GM12878 (cell line): ENCODE measurements at regions not wholly inside any gene's neighbourhood (a gene's known extent, or its start where the extent isn't known, plus 50 kb on each side); places are given as distances from the start of the nearest gene placed in this dataset.

Source experiments
- ATAC-seq: fragments of 200-7000 bp; cut with Tn5 transposase; 3 replicates; pipeline ENCODE4 v1.9.1; 2020; ENCODE audit warnings: mild to moderate bottlenecking, moderate library complexity
- BruUV-seq: library from RNA; stranded (reverse); fragments of 400-500 nt; replicated peaks from 2 replicates; lab custom pipeline; 2021; lab: Mats Ljungman, UMichigan
- CTCF ChIA-PET: fragments of 300-600 bp; sonication (Branson Sonifier 250); formaldehyde crosslinking; extraction: SDS; loops from one replicate; lab custom pipeline; 2021; ENCODE audit warnings: inconsistent platforms; lab: Yijun Ruan, JAX
- POLR2A ChIA-PET: fragments of 350-600 bp; formaldehyde crosslinking; extraction: SDS; loops from one replicate; lab custom pipeline; 2021; ENCODE audit warnings: inconsistent platforms; lab: Charles Lee
- RAD21 ChIA-PET: fragments of 300-600 bp; sonication (Branson Sonifier 250); formaldehyde crosslinking; loops from one replicate; lab custom pipeline; 2023; ENCODE audit warnings: antibody characterized with exemption; ENCODE audit not compliant: unreplicated experiment; lab: Charles Lee
- SMC1A ChIA-PET: fragments of 300-600 bp; sonication (Branson Sonifier 250); formaldehyde crosslinking; loops from one replicate; lab custom pipeline; 2023; ENCODE audit not compliant: unreplicated experiment, uncharacterized antibody; lab: Charles Lee
- DNase-seq: peaks from one replicate; pipeline ENCODE4 v3.0.0-alpha.2; 2011; ENCODE audit warnings: low read depth, low spot score
- FAIRE-seq: peaks from 3 replicates; lab custom pipeline; 2011; peaks lifted over from hg19 to GRCh38; lab: Jason Lieb, UNC
- H2AFZ ChIP-seq: 2 replicates; pipeline ENCODE4 v1.6.0; 2011; ENCODE audit warnings: low read depth, low read length, control low read depth; ENCODE audit not compliant: control insufficient read depth
- H3K27ac ChIP-seq: 2 replicates; pipeline ENCODE4 v1.5.1; 2011; ENCODE audit warnings: control low read depth; ENCODE audit not compliant: control insufficient read depth, insufficient read depth
- H3K27me3 ChIP-seq, 2 experiments: replicated peaks in 1 of 2; 2 replicates each; pipeline versions ENCODE4 v1.6.0 to v1.6.1; 2011; ENCODE audit warnings: low read length in 1 of 2; ENCODE audit not compliant: control insufficient read depth in 2 of 2, insufficient read depth in 2 of 2
- H3K36me3 ChIP-seq, 2 experiments: 2 replicates each; pipeline ENCODE4 v1.5.1; 2011; ENCODE audit warnings: low read length in 1 of 2; ENCODE audit not compliant: control insufficient read depth in 2 of 2, insufficient read depth in 2 of 2
- H3K4me1 ChIP-seq: 2 replicates; pipeline ENCODE4 v1.6.1; 2011; ENCODE audit warnings: mild to moderate bottlenecking, low read length, moderate library complexity, mixed read lengths; ENCODE audit not compliant: control insufficient read depth, insufficient read depth
- H3K4me2 ChIP-seq: 2 replicates; pipeline ENCODE4 v1.6.0; 2011; ENCODE audit warnings: control low read depth; ENCODE audit not compliant: control insufficient read depth, insufficient read depth
- H3K4me3 ChIP-seq: fragments of 200-600 bp; sonication (generic); 2 replicates; pipeline ENCODE4 v1.5.1; 2016
- H3K79me2 ChIP-seq: 2 replicates; pipeline ENCODE4 v1.6.0; 2011; ENCODE audit warnings: low read length; ENCODE audit not compliant: control insufficient read depth, insufficient read depth
- H3K9ac ChIP-seq: 2 replicates; pipeline ENCODE4 v1.8.0; 2011; ENCODE audit warnings: low read length, control low read depth, mixed read lengths; ENCODE audit not compliant: control insufficient read depth, insufficient read depth
- H3K9me3 ChIP-seq: replicated peaks from 3 replicates; pipeline ENCODE4 v1.5.1; 2011; ENCODE audit warnings: mild to moderate bottlenecking, low read length; ENCODE audit not compliant: control insufficient read depth, insufficient read depth
- H4K20me1 ChIP-seq: 2 replicates; pipeline ENCODE4 v1.6.0; 2011; ENCODE audit not compliant: control insufficient read depth, insufficient read depth
- ATF3 ChIP-seq: IDR thresholded peaks from 2 replicates; pipeline ENCODE4 v1.6.1; 2011; ENCODE audit warnings: low read depth, mild to moderate bottlenecking, low read length, moderate library complexity, borderline replicate concordance; ENCODE audit errors: extremely low read depth
- BCLAF1 ChIP-seq: fragments of 450-650 bp; IDR thresholded peaks from 2 replicates; pipeline ENCODE4 v1.6.1; 2017; ENCODE audit warnings: antibody characterized with exemption, mild to moderate bottlenecking, moderate library complexity
- BRCA1 ChIP-seq: IDR thresholded peaks from 2 replicates; pipeline ENCODE4 v1.6.1; 2011; ENCODE audit warnings: low read depth, low read length, improper control_type of control experiment
- CHD1 ChIP-seq: IDR thresholded peaks from 2 replicates; pipeline ENCODE4 v1.6.1; 2012; ENCODE audit warnings: low read depth, low read length, improper control_type of control experiment
- DPF2 ChIP-seq: fragments of 450-650 bp; IDR thresholded peaks from 2 replicates; pipeline ENCODE4 v1.6.1; 2017; ENCODE audit warnings: mild to moderate bottlenecking
- HDAC2 ChIP-seq: fragments of 200-600 bp; sonication (generic); IDR thresholded peaks from 2 replicates; pipeline ENCODE4 v1.6.1; 2017
- IRF5 ChIP-seq: fragments of 450-650 bp; IDR thresholded peaks from 2 replicates; pipeline ENCODE4 v1.6.1; 2017; ENCODE audit warnings: borderline replicate concordance
- MEF2B ChIP-seq: fragments of 450-650 bp; IDR thresholded peaks from 2 replicates; pipeline ENCODE4 v1.6.1; 2018; ENCODE audit warnings: mild to moderate bottlenecking, moderate library complexity; ENCODE audit not compliant: partially characterized antibody, poor library complexity, severe bottlenecking
- NFIC ChIP-seq: IDR thresholded peaks from 2 replicates; pipeline ENCODE4 v1.6.1; 2012; ENCODE audit warnings: low read depth, mild to moderate bottlenecking, inconsistent platforms, low read length, moderate library complexity
- PRDM15 ChIP-seq: fragments of 450-650 bp; formaldehyde crosslinking; IDR thresholded peaks from 2 replicates; pipeline ENCODE4 v1.4.0; 2020; ENCODE audit warnings: mild to moderate bottlenecking, moderate library complexity
- SMAD5 ChIP-seq: IDR thresholded peaks from 2 replicates; pipeline ENCODE4 v1.6.1; 2016; ENCODE audit warnings: antibody characterized with exemption, low read depth
- SP1 ChIP-seq: IDR thresholded peaks from one replicate; pipeline ENCODE4 v1.6.1; 2011; ENCODE audit warnings: low read depth, low read length
- ZNF622 ChIP-seq: fragments of 450-650 bp; IDR thresholded peaks from 2 replicates; pipeline ENCODE4 v1.6.1; 2017; ENCODE audit warnings: mild to moderate bottlenecking, inconsistent platforms
- ZSCAN29 ChIP-seq: fragments of 450-650 bp; IDR thresholded peaks from 2 replicates; pipeline ENCODE4 v1.6.1; 2017; ENCODE audit warnings: mild to moderate bottlenecking, moderate library complexity
- WGBS: methylation state at CpG from one replicate; pipeline ENCODE4 v1.1.6; 2016; ENCODE audit warnings: low lambda C conversion rate; ENCODE audit not compliant: insufficient replicate concordance, insufficient coverage; ENCODE audit errors: missing lambda C conversion rate; 5-methylcytosine and 5-hydroxymethylcytosine counted together
- in situ Hi-C: fragments of 300-500 bp; cut with MboI; formaldehyde crosslinking; loops from 9 replicates; pipeline ENCODE4 v1.14.3; 2018; ENCODE audit warnings: mixed read lengths
- intact Hi-C: fragments of 100-400 bp; cut with micrococcal nuclease; formaldehyde crosslinking; loops from one replicate; pipeline ENCODE4 v1.14.2; 2022; ENCODE audit not compliant: unreplicated experiment

GRCh38 chr22:48900327-48900597 is 927.4 kb downstream of the BRD1 start:
- WGBS = 30% methylated on average over 2 of the region's 2 CpGs
- Histone ChIP-seq H3K4me2 (no peak overlapping the region), H3K27me3 (no peaks in the 10 kb centered on the region), H3K9ac (no peak overlapping the region), H3K36me3 (no peaks in the 10 kb centered on the region), H3K4me1 (no peaks in the 10 kb centered on the region), H3K79me2 (no peaks in the 10 kb centered on the region), H3K4me3 (no peak overlapping the region), H4K20me1 (no peaks in the 10 kb centered on the region), H3K27ac (no peak overlapping the region)
- no TSS peak for BruUV-seq
- no peak for FAIRE-seq
- ChIA-PET SMC1A (no interaction called here), POLR2A (no interaction called here)
- in situ Hi-C loops = no loop called here
- TF ChIP-seq SMAD5 = no peak
- TF ChIP-seq CHD1 = no peak
- TF ChIP-seq ZNF622 = no peak
- TF ChIP-seq PRDM15 (CRISPR knock-in tag) = no peak
- TF ChIP-seq IRF5 = no peak
- TF ChIP-seq HDAC2 = no peak
- TF ChIP-seq SP1 = no peak
- no peak for TF ChIP-seq ATF3
- TF ChIP-seq MEF2B = no peak
- TF ChIP-seq NFIC = no peak
- TF ChIP-seq DPF2 = no peak
- TF ChIP-seq ZSCAN29 = no peak
- no peak for TF ChIP-seq BCLAF1
- no peak for TF ChIP-seq BRCA1
- TF ChIP-seq, all 136 proteins: peak for 0
- intact Hi-C loops = no loop called here
- CTCF ChIA-PET = no interaction called here
- Histone ChIP-seq H2AFZ (no peak overlapping the region), H3K9me3 (no peaks in the 10 kb centered on the region; the same call in 2 of the 3 replicates)
- no peak for DNase-seq
- ATAC-seq = no peak
- RAD21 ChIA-PET = no interaction called here
